H1 (cell line): ENCODE measurements at regions not wholly inside any gene's neighbourhood (a gene's known extent, or its start where the extent isn't known, plus 50 kb on each side); places are given as distances from the start of the nearest gene placed in this dataset.

Experiments used
- CTCF ChIA-PET: fragments of 300-600 bp; sonication (Branson Sonifier 250); formaldehyde crosslinking; loops from one replicate; lab custom pipeline; 2021; ENCODE audit not compliant: partially characterized antibody; lab: Charles Lee
- POLR2A ChIA-PET: fragments of 300-600 bp; sonication (Branson Sonifier 250); formaldehyde crosslinking; loops from one replicate; lab custom pipeline; 2021; ENCODE audit warnings: inconsistent platforms; ENCODE audit not compliant: partially characterized antibody; lab: Charles Lee
- DNase-seq, 2 experiments: peaks; one replicate each; pipeline versions ENCODE4 v3.0.0 to v3.0.0-alpha.2; 2010 to 2022; ENCODE audit warnings: low spot score in 2 of 2, low read depth in 1 of 2, mixed read lengths in 1 of 2
- FAIRE-seq: peaks from 2 replicates; lab custom pipeline; 2011; peaks lifted over from hg19 to GRCh38; lab: Jason Lieb, UNC
- H2AFZ ChIP-seq: 2 replicates; pipeline ENCODE4 v1.8.1; 2012; ENCODE audit warnings: low read length, inconsistent platforms
- H2AK5ac ChIP-seq: 2 replicates; pipeline ENCODE4 v1.6.1; 2013; ENCODE audit warnings: low read depth, low read length
- H2BK120ac ChIP-seq: replicated peaks from 2 replicates; pipeline ENCODE3; 2013; ENCODE audit warnings: low read depth, low read length, inconsistent platforms
- H2BK12ac ChIP-seq: 2 replicates; pipeline ENCODE4 v1.6.1; 2013; ENCODE audit warnings: low read depth, low read length
- H2BK15ac ChIP-seq: 2 replicates; pipeline ENCODE4 v1.6.1; 2013; ENCODE audit warnings: low read length
- H2BK20ac ChIP-seq: 2 replicates; pipeline ENCODE4 v1.6.1; 2013; ENCODE audit warnings: low read length
- H2BK5ac ChIP-seq: 2 replicates; pipeline ENCODE4 v1.6.1; 2013; ENCODE audit warnings: low read depth, low read length
- H3K14ac ChIP-seq: 2 replicates; pipeline ENCODE4 v1.6.1; 2013; ENCODE audit warnings: inconsistent platforms; ENCODE audit not compliant: insufficient read length
- H3K18ac ChIP-seq: 2 replicates; pipeline ENCODE4 v1.6.1; 2013; ENCODE audit warnings: low read length; ENCODE audit errors: extremely low read depth
- H3K23ac ChIP-seq: 2 replicates; pipeline ENCODE4 v1.6.1; 2013; ENCODE audit warnings: inconsistent platforms; ENCODE audit not compliant: insufficient read length
- H3K23me2 ChIP-seq: 2 replicates; pipeline ENCODE4 v1.6.1; 2013; ENCODE audit warnings: low read depth, low read length
- H3K27ac ChIP-seq: 2 replicates; pipeline ENCODE4 v1.6.1; 2011; ENCODE audit warnings: low read depth, low read length, inconsistent platforms
- H3K27me3 ChIP-seq, 4 experiments: replicated peaks in 1 of 4; 1 replicate in 1 of 4; 2 replicates in 3 of 4; pipeline versions ENCODE4 v1.6.1 to v1.8.1; 2011 to 2013; ENCODE audit warnings: low read length in 3 of 4, mild to moderate bottlenecking in 3 of 4, inconsistent platforms in 2 of 4, mixed read lengths in 2 of 4, moderate library complexity in 1 of 4; ENCODE audit not compliant: control insufficient read depth in 3 of 4, insufficient read depth in 3 of 4; ENCODE audit errors: extremely low read depth in 1 of 4
- H3K36me3 ChIP-seq, 4 experiments: 2 replicates each; pipeline versions ENCODE4 v1.6.1 to v1.8.1; 2011 to 2013; ENCODE audit warnings: mild to moderate bottlenecking in 4 of 4, low read length in 3 of 4, moderate library complexity in 2 of 4, control low read depth in 1 of 4, inconsistent platforms in 1 of 4; ENCODE audit not compliant: insufficient read depth in 4 of 4, control insufficient read depth in 2 of 4
- H3K4ac ChIP-seq: replicated peaks from 2 replicates; pipeline ENCODE3; 2013; ENCODE audit warnings: low read length, low read depth, mixed read lengths, inconsistent platforms; ENCODE audit not compliant: insufficient read length
- H3K4me1 ChIP-seq, 4 experiments: replicated peaks in 1 of 4; 1 replicate in 1 of 4; 2 replicates in 3 of 4; pipeline versions ENCODE4 v1.6.1 to v1.8.1; 2011 to 2013; ENCODE audit warnings: low read length in 3 of 4, inconsistent platforms in 2 of 4, mixed read lengths in 1 of 4; ENCODE audit not compliant: insufficient read depth in 4 of 4, control insufficient read depth in 3 of 4
- H3K4me2 ChIP-seq, 2 experiments: 2 replicates each; pipeline versions ENCODE4 v1.6.1 to v1.8.1; 2011 to 2013; ENCODE audit warnings: low read depth in 2 of 2, low read length in 2 of 2, control low read depth in 1 of 2, inconsistent platforms in 1 of 2, mild to moderate bottlenecking in 1 of 2; ENCODE audit not compliant: insufficient read depth in 1 of 2
- H3K4me3 ChIP-seq, 4 experiments: fragments of 200-600, 300-600 bp in 1 of 4; sonication (generic), shearing (Covaris generic), sonication (Bioruptor Twin) in 1 of 4; 2 replicates each; pipeline versions ENCODE4 v1.5.1 to v1.8.1; 2011 to 2016; ENCODE audit warnings: low read length in 4 of 4, low read depth in 3 of 4, control low read depth in 2 of 4, inconsistent platforms in 2 of 4, mild to moderate bottlenecking in 2 of 4, mixed read lengths in 1 of 4, moderate library complexity in 1 of 4; ENCODE audit not compliant: insufficient read depth in 2 of 4; ENCODE audit errors: extremely low read depth in 1 of 4
- H3K56ac ChIP-seq: replicated peaks from 2 replicates; pipeline ENCODE3; 2013; ENCODE audit warnings: low read depth, mild to moderate bottlenecking, mixed read lengths, low read length, inconsistent platforms; ENCODE audit not compliant: insufficient read length
- H3K79me1 ChIP-seq: 2 replicates; pipeline ENCODE4 v1.6.1; 2013; ENCODE audit warnings: low read depth, low read length, control low read depth
- H3K79me2 ChIP-seq, 2 experiments: 2 replicates each; pipeline versions ENCODE4 v1.6.1 to v1.8.1; 2012 to 2013; ENCODE audit warnings: low read length in 2 of 2, mild to moderate bottlenecking in 2 of 2, inconsistent platforms in 1 of 2; ENCODE audit not compliant: insufficient read depth in 2 of 2, control insufficient read depth in 1 of 2
- H3K9ac ChIP-seq, 4 experiments: replicated peaks in 1 of 4; 1 replicate in 1 of 4; 2 replicates in 3 of 4; pipeline versions ENCODE4 v1.6.1 to v1.8.1; 2011 to 2013; ENCODE audit warnings: low read depth in 3 of 4, low read length in 3 of 4, control low read depth in 2 of 4, mild to moderate bottlenecking in 2 of 4, moderate library complexity in 2 of 4, inconsistent platforms in 1 of 4; ENCODE audit errors: extremely low read depth in 1 of 4
- H3K9me3 ChIP-seq, 2 experiments: 2 replicates each; pipeline versions ENCODE4 v1.6.1 to v1.8.1; 2012 to 2013; ENCODE audit warnings: mild to moderate bottlenecking in 2 of 2, moderate library complexity in 2 of 2, control low read depth in 1 of 2, inconsistent platforms in 1 of 2, low read depth in 1 of 2, low read length in 1 of 2, mixed read lengths in 1 of 2; ENCODE audit not compliant: insufficient read depth in 2 of 2
- H4K20me1 ChIP-seq, 2 experiments: replicated peaks in 1 of 2; 2 replicates each; pipeline versions ENCODE3 to v1.8.1; 2011 to 2013; ENCODE audit warnings: inconsistent platforms in 2 of 2, low read length in 2 of 2, mild to moderate bottlenecking in 1 of 2; ENCODE audit not compliant: insufficient read depth in 2 of 2, control insufficient read depth in 1 of 2
- H4K5ac ChIP-seq: 2 replicates; pipeline ENCODE4 v1.6.1; 2013; ENCODE audit warnings: low read length, low read depth, mixed read lengths, inconsistent platforms; ENCODE audit not compliant: insufficient read length
- H4K8ac ChIP-seq: 2 replicates; pipeline ENCODE4 v1.8.0; 2013; ENCODE audit warnings: mild to moderate bottlenecking, moderate library complexity, low read length, inconsistent platforms; ENCODE audit not compliant: insufficient read depth; ENCODE audit errors: extremely low read depth
- H4K91ac ChIP-seq: replicated peaks from 2 replicates; pipeline ENCODE3; 2013; ENCODE audit warnings: low read length, mixed read lengths, inconsistent platforms; ENCODE audit not compliant: insufficient read length
- ASH2L ChIP-seq: fragments of 200-600, 300-600 bp; sonication (generic); IDR thresholded peaks from one replicate; pipeline ENCODE4 v1.7.1; 2017; ENCODE audit warnings: low read length
- CHD2 ChIP-seq: IDR thresholded peaks from 2 replicates; pipeline ENCODE4 v1.6.1; 2012; ENCODE audit warnings: low read length, improper control_type of control experiment
- GABPA ChIP-seq: IDR thresholded peaks from 2 replicates; pipeline ENCODE4 v1.6.1; 2011; ENCODE audit warnings: mild to moderate bottlenecking, low read length, moderate library complexity, borderline replicate concordance; ENCODE audit not compliant: insufficient read depth
- HDAC2 ChIP-seq, 2 experiments: fragments of 300-600 bp in 1 of 2; sonication (generic) in 1 of 2; IDR thresholded peaks; 2 replicates each; pipeline ENCODE4 v1.6.1; 2011 to 2012; ENCODE audit warnings: low read depth in 2 of 2, low read length in 2 of 2, mild to moderate bottlenecking in 2 of 2, moderate library complexity in 2 of 2, borderline replicate concordance in 1 of 2, inconsistent platforms in 1 of 2
- HDAC6 ChIP-seq: IDR thresholded peaks from one replicate; pipeline ENCODE4 v1.7.1; 2012; ENCODE audit warnings: low read depth, mild to moderate bottlenecking, inconsistent platforms, low read length, moderate library complexity
- JUN ChIP-seq: IDR thresholded peaks from 2 replicates; pipeline ENCODE4 v1.6.1; 2011; ENCODE audit warnings: low read depth, mild to moderate bottlenecking, improper control_type of control experiment, low read length
- MAFK ChIP-seq: IDR thresholded peaks from 2 replicates; pipeline ENCODE4 v1.6.1; 2012; ENCODE audit warnings: low read depth, mild to moderate bottlenecking, improper control_type of control experiment, low read length
- POU5F1 ChIP-seq: IDR thresholded peaks from 2 replicates; pipeline ENCODE4 v1.6.1; 2011; ENCODE audit warnings: low read depth, mild to moderate bottlenecking, low read length, moderate library complexity
- SP4 ChIP-seq: IDR thresholded peaks from 2 replicates; pipeline ENCODE4 v1.6.1; 2012; ENCODE audit warnings: low read length, inconsistent platforms
- TAF7 ChIP-seq: optimal IDR thresholded peaks from 2 replicates; pipeline ENCODE3; 2011; ENCODE audit warnings: low read depth, mild to moderate bottlenecking, inconsistent platforms, low read length, moderate library complexity, borderline replicate concordance

- FAIRE-seq: no peak
- Histone ChIP-seq H3K79me1 (no peaks in the 10 kb centered on the region), H2AFZ (no peak overlapping the region), H2BK120ac (no peak overlapping the region), H2AK5ac (no peak overlapping the region), H3K79me2 (no peaks in the 10 kb centered on the region), H4K91ac (no peak overlapping the region), H3K36me3 (no peaks in the 10 kb centered on the region), H2BK12ac (no peak overlapping the region), H3K9me3 (no peaks in the 10 kb centered on the region), H4K5ac (no peak overlapping the region), H2BK20ac (no peak overlapping the region), H4K20me1 (no peaks in the 10 kb centered on the region), H3K27ac (no peak overlapping the region), H3K4me2 (no peak overlapping the region), H3K4me1 (no peaks in the 10 kb centered on the region), H3K27me3 (no peaks in the 10 kb centered on the region), H3K23me2 (no peaks in the 10 kb centered on the region), H2BK15ac (no peak overlapping the region), H4K8ac (no peak overlapping the region), H3K18ac (no peak overlapping the region), H2BK5ac (no peak overlapping the region), H3K56ac (no peak overlapping the region), H3K4ac (no peak overlapping the region), H3K14ac (no peak overlapping the region), H3K23ac (no peak overlapping the region), H3K9ac (no peak overlapping the region), H3K4me3 (no peak overlapping the region)
- no peak for TF ChIP-seq SP4
- no peak for TF ChIP-seq ASH2L
- no peak for TF ChIP-seq MAFK
- TF ChIP-seq HDAC6: no peak
- TF ChIP-seq TAF7: no peak
- TF ChIP-seq GABPA: no peak
- no peak for TF ChIP-seq POU5F1
- TF ChIP-seq CHD2: no peak
- no peak for TF ChIP-seq JUN
- TF ChIP-seq HDAC2 (IDR thresholded peaks at IDR 0.05; ENCODE audit: borderline replicate concordance in 1 of 2, low read depth in 2 of 2, low read length in 2 of 2): no peak
- CTCF ChIA-PET: interaction anchor here (1.0 kb wide), 1 partner anchor 15 kb away, joined by 3 read pairs; no protein-coding TSS in a partner anchor
- no peak for DNase-seq
- POLR2A ChIA-PET: no interaction called here
Measured at GRCh38 chr4:10353110-10353509, 104.1 kb downstream of the ZNF518B start.
